Natural killer cell (primary cell): ENCODE measurements at regions not wholly inside any gene's neighbourhood (a gene's known extent, or its start where the extent isn't known, plus 50 kb on each side); places are given as distances from the start of the nearest gene placed in this dataset.
A peak's percentile ranks its signal among the peaks of the same experiment; 100 is the strongest.

Source experiments
- ATAC-seq, 3 donors: fragments of 150-1000 bp in 2 of 3; fragments of 200-7000 bp in 1 of 3; cut with Tn5 transposase; 1 replicate in 1 of 3; 2 replicates in 2 of 3; pipeline ENCODE4 v1.10.0; 2021; ENCODE audit warnings: mild to moderate bottlenecking in 2 of 3, moderate library complexity in 2 of 3
- DNase-seq, 2 donors: peaks; one replicate each; pipeline versions ENCODE4 v3.0.0 to v3.0.0-alpha.2; 2013 to 2021; ENCODE audit warnings: mixed read lengths in 1 of 2
- H3K27ac ChIP-seq: one replicate; pipeline ENCODE4 v1.5.1; 2013; ENCODE audit warnings: mild to moderate bottlenecking, low read length
- H3K27me3 ChIP-seq: one replicate; pipeline ENCODE4 v1.6.1; 2013; ENCODE audit warnings: low read length; ENCODE audit not compliant: control insufficient read depth, insufficient read depth
- H3K36me3 ChIP-seq: one replicate; pipeline ENCODE4 v1.6.1; 2013; ENCODE audit warnings: low read length; ENCODE audit not compliant: control insufficient read depth, insufficient read depth
- H3K4me1 ChIP-seq: one replicate; pipeline ENCODE4 v1.6.1; 2013; ENCODE audit warnings: low read length; ENCODE audit not compliant: control insufficient read depth, insufficient read depth
- H3K4me3 ChIP-seq: one replicate; pipeline ENCODE4 v1.5.1; 2013; ENCODE audit warnings: low read length
- H3K9me3 ChIP-seq: one replicate; pipeline ENCODE4 v1.6.1; 2013; ENCODE audit warnings: low read length; ENCODE audit not compliant: control insufficient read depth, insufficient read depth
- H3K27ac Mint-ChIP-seq, 2 donors: one replicate each; pipeline ENCODE4 v1.8.0; 2022; ENCODE audit warnings: mild to moderate bottlenecking in 2 of 2, mixed read lengths in 2 of 2, moderate library complexity in 1 of 2
- H3K27me3 Mint-ChIP-seq, 2 donors: one replicate each; pipeline ENCODE4 v1.8.0; 2022; ENCODE audit warnings: low read depth in 2 of 2, mixed read lengths in 2 of 2
- H3K36me3 Mint-ChIP-seq: one replicate; pipeline ENCODE4 v1.8.0; 2022; ENCODE audit warnings: mixed read lengths
- H3K4me1 Mint-ChIP-seq, 2 donors: one replicate each; pipeline ENCODE4 v1.8.0; 2022; ENCODE audit warnings: mixed read lengths in 2 of 2
- H3K4me3 Mint-ChIP-seq: one replicate; pipeline ENCODE4 v1.8.0; 2022; ENCODE audit warnings: mild to moderate bottlenecking, moderate library complexity, mixed read lengths
- H3K9me3 Mint-ChIP-seq, 2 donors: one replicate each; pipeline ENCODE4 v1.8.0; 2022; ENCODE audit warnings: mixed read lengths in 2 of 2
- WGBS: methylation state at CpG from one replicate; pipeline ENCODE4 v1.1.7; 2013; ENCODE audit warnings: missing lambda C conversion rate; ENCODE audit not compliant: insufficient coverage; 5-methylcytosine and 5-hydroxymethylcytosine counted together
- intact Hi-C: fragments of 100-400 bp; cut with micrococcal nuclease; formaldehyde crosslinking; loops from one replicate; pipeline ENCODE4 v1.14.2; 2022
- TF ChIP-seq, protein P1 (sequence below): fragments of 200-600 bp; IDR thresholded peaks from one replicate; pipeline ENCODE4 v1.8.0; 2022; ENCODE audit warnings: antibody characterized with exemption

DNA sequence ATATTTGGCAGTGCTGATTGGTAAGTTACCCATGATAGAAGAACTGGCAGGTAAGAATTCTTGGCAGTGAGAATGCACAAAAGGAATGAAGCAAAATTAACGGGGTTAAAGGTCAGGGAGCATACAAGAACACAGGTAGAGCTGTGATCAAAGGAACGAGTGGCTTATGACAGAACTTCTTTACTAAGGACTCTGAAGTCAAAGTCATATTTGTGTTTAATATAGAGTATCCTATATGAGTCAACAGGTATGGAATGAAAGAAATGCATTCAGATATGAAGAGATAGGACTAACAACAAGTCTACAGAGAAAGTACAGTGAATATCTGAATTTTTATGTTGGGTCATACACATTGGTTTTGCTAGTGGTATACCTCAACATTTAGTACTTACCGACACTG, 209.0 kb upstream of the CITED2 start:
- DNase-seq: no peak
- no peak overlapping the region for H3K4me3 Mint-ChIP-seq
- H3K27me3 Mint-ChIP-seq: peaks cover 3 to 5% of the 10 kb centered on the region in 2 donors
- 98% methylated on average over 2 of the region's 3 CpGs for WGBS
- ATAC-seq: no peak
- H3K9me3 Mint-ChIP-seq: no peaks in the 10 kb centered on the region
- H3K9me3 ChIP-seq: no peaks in the 10 kb centered on the region
- no peaks in the 10 kb centered on the region for H3K36me3 Mint-ChIP-seq
- H3K4me1 ChIP-seq: no peaks in the 10 kb centered on the region
- no peak overlapping the region for H3K27ac Mint-ChIP-seq
- TF ChIP-seq, protein P1, sequence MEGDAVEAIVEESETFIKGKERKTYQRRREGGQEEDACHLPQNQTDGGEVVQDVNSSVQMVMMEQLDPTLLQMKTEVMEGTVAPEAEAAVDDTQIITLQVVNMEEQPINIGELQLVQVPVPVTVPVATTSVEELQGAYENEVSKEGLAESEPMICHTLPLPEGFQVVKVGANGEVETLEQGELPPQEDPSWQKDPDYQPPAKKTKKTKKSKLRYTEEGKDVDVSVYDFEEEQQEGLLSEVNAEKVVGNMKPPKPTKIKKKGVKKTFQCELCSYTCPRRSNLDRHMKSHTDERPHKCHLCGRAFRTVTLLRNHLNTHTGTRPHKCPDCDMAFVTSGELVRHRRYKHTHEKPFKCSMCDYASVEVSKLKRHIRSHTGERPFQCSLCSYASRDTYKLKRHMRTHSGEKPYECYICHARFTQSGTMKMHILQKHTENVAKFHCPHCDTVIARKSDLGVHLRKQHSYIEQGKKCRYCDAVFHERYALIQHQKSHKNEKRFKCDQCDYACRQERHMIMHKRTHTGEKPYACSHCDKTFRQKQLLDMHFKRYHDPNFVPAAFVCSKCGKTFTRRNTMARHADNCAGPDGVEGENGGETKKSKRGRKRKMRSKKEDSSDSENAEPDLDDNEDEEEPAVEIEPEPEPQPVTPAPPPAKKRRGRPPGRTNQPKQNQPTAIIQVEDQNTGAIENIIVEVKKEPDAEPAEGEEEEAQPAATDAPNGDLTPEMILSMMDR: no peak
- intact Hi-C loops: no loop called here
- no peaks in the 10 kb centered on the region for H3K27me3 ChIP-seq
- H3K4me3 ChIP-seq: no peak overlapping the region
- H3K4me1 Mint-ChIP-seq: no peaks in the 10 kb centered on the region
- no peak overlapping the region for H3K27ac ChIP-seq
- H3K36me3 ChIP-seq: no peaks in the 10 kb centered on the region

DNA sequence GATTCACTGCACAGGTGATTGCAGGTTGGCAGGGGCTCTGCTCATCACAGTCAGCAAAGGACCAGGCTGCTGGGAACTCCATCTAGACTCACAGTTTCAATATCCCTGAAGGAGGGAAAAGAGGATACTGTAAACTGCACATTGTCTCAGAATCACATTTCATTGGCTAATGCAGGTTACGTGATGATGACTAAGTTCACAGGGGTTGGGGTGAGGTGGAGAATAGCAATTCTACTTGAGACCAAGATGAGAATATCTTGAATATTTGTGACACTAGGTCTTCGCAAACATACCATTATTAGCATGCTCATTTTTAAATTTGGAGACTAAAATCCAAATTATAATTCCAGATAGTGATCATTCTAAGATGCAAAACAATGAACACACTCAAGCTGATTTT, 208.5 kb upstream of the CITED2 start:
- intact Hi-C loops: no loop called here
- H3K9me3 Mint-ChIP-seq: no peaks in the 10 kb centered on the region
- no peak overlapping the region for H3K4me3 Mint-ChIP-seq
- Histone ChIP-seq H3K27me3 (no peaks in the 10 kb centered on the region), H3K27ac (no peak overlapping the region), H3K9me3 (no peaks in the 10 kb centered on the region), H3K4me1 (no peaks in the 10 kb centered on the region), H3K4me3 (no peak overlapping the region), H3K36me3 (no peaks in the 10 kb centered on the region)
- H3K27ac Mint-ChIP-seq: no peak overlapping the region
- WGBS: 100% methylated on average over 2 of the region's 2 CpGs
- ATAC-seq (no peak), DNase-seq (no peak)
- peaks cover 0 to 5% of the 10 kb centered on the region in 2 donors for H3K27me3 Mint-ChIP-seq
- H3K4me1 Mint-ChIP-seq: no peaks in the 10 kb centered on the region
- TF ChIP-seq, protein P1: no peak
- H3K36me3 Mint-ChIP-seq: no peaks in the 10 kb centered on the region

DNA sequence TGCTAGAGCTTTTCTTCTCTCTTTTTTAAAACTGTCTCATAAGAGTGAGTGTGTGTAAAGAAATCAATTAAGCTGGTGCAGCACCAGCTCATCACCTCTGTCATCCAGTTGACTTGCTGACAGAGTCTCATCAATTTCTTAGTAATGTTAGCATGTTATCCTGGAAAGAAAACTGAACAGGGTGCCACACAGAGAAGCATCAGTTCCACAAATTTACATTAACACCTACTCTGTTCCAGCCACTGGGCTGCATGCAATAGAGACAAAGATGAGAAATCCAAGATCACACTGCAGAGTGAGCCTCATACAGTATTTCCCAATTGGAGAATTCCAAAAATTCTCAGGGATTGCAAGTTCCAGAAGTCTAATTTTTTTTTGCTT, 207.0 kb upstream of the CITED2 start:
- H3K27ac Mint-ChIP-seq: no peak overlapping the region
- no peak overlapping the region for H3K27ac ChIP-seq
- ATAC-seq: no peak
- no peak overlapping the region for H3K4me3 Mint-ChIP-seq
- intact Hi-C loops: no loop called here
- no peaks in the 10 kb centered on the region for H3K4me1 ChIP-seq
- H3K9me3 ChIP-seq: no peaks in the 10 kb centered on the region
- H3K36me3 Mint-ChIP-seq: no peaks in the 10 kb centered on the region
- TF ChIP-seq, protein P1: no peak
- H3K9me3 Mint-ChIP-seq: no peaks in the 10 kb centered on the region
- H3K36me3 ChIP-seq: no peaks in the 10 kb centered on the region
- H3K27me3 Mint-ChIP-seq: peaks cover 0 to 5% of the 10 kb centered on the region in 2 donors
- no peaks in the 10 kb centered on the region for H3K27me3 ChIP-seq
- no peaks in the 10 kb centered on the region for H3K4me1 Mint-ChIP-seq
- no peak overlapping the region for H3K4me3 ChIP-seq
- no peak for DNase-seq

DNA sequence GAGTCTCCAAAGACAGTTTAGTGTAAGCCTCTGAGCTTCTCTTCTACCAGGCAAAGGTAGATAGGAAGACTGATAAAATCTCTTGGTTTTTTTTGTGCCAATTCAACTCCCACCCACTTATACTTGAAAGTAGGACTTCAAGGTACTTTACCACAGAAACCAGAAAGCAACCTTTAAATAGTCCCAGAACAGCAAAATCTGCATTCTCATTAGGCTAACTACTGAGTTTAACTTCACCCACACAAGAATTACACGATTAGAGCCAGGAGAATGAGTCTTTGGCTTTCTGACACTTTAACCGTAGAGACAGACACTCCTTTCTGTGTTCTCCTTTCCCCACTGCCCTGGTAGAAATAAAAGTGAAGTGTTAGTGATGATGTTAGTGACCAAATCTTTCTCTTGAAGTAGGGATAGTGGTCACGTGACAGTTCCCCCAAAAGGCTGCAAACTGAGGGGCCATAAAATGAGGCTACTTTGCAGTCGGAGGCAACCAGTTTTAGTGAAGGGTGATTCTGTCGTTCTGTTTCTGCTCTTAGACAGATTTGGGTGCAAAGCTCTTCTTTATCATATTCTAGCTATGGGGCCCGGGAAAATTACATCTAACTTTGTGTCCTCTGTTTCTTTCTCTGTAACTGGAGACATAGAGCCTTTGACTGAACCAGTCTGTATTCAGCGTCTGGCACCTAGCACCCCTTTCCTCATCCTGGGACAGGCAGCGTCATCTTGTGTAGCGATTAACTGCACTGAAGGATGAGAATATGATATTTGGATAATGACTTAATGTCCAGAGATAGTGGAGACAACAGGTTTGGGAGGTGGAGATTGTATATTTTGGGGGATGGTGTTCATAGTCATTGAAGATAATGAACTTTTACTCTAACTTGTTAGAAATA, 206.4 kb upstream of the CITED2 start:
- H3K27ac Mint-ChIP-seq: no peak overlapping the region

More for the DNA sequence above, 206.4 kb upstream of the CITED2 start:
- H3K27ac ChIP-seq: no peak overlapping the region
- DNase-seq (peak in 1 of 2 donors; percentile 11), ATAC-seq (no peak)
- no peaks in the 10 kb centered on the region for H3K27me3 ChIP-seq
- Mint-ChIP-seq H3K4me3 (no peak overlapping the region), H3K27me3 (peaks cover 0 to 5% of the 10 kb centered on the region in 2 donors), H3K4me1 (no peaks in the 10 kb centered on the region), H3K9me3 (no peaks in the 10 kb centered on the region), H3K36me3 (no peaks in the 10 kb centered on the region)
- no peaks in the 10 kb centered on the region for H3K4me1 ChIP-seq
- TF ChIP-seq, protein P1: no peak
- intact Hi-C loops: no loop called here
- H3K9me3 ChIP-seq: no peaks in the 10 kb centered on the region
- H3K4me3 ChIP-seq: no peak overlapping the region
- WGBS: 73% methylated on average over 8 of the region's 9 CpGs
- no peaks in the 10 kb centered on the region for H3K36me3 ChIP-seq
